BJ (cell line): ENCODE measurements at regions not wholly inside any gene's neighbourhood (a gene's known extent, or its start where the extent isn't known, plus 50 kb on each side); places are given as distances from the start of the nearest gene placed in this dataset.

ENCODE experiments used
- CTCF ChIA-PET: fragments of 350-600 bp; formaldehyde crosslinking; extraction: SDS; loops from one replicate; lab custom pipeline; 2021; ENCODE audit warnings: antibody characterized with exemption, inconsistent platforms; lab: Yijun Ruan, JAX
- POLR2A ChIA-PET: fragments of 300-600 bp; sonication (Branson Sonifier 250); formaldehyde crosslinking; extraction: SDS; loops from one replicate; lab custom pipeline; 2021; ENCODE audit warnings: antibody characterized with exemption; lab: Charles Lee
- DNase-seq: peaks from one replicate; pipeline ENCODE4 v3.0.0-alpha.2; 2011; ENCODE audit warnings: low read depth
- H3K27me3 ChIP-seq: 2 replicates; pipeline ENCODE4 v1.6.0; 2011; ENCODE audit warnings: low read length; ENCODE audit not compliant: control insufficient read depth, insufficient read depth
- H3K36me3 ChIP-seq: 2 replicates; pipeline ENCODE4 v1.5.1; 2011; ENCODE audit warnings: low read length; ENCODE audit not compliant: control insufficient read depth, insufficient read depth
- H3K4me3 ChIP-seq: 2 replicates; pipeline ENCODE4 v1.5.1; 2011; ENCODE audit warnings: low read depth, mild to moderate bottlenecking, control low read depth, low read length
- CTCF ChIP-seq: IDR thresholded peaks from 2 replicates; pipeline ENCODE4 v1.5.1; 2011; ENCODE audit warnings: low read depth, mild to moderate bottlenecking, control low read depth, inconsistent platforms, low read length, moderate library complexity; ENCODE audit not compliant: insufficient read depth

- no peak overlapping the region for H3K4me3 ChIP-seq
- no peak for DNase-seq
- ChIA-PET POLR2A (no interaction called here), CTCF (no interaction called here)
- no peaks in the 10 kb centered on the region for H3K27me3 ChIP-seq
- no peaks in the 10 kb centered on the region for H3K36me3 ChIP-seq
- no peak for TF ChIP-seq CTCF
Observed at GRCh38 chr5:163089926-163090325, 347.5 kb upstream of the CCNG1 start.

GRCh38 chr5:163094492-163095180, 342.8 kb upstream of the CCNG1 start:
- no peak overlapping the region for H3K4me3 ChIP-seq
- no peak for DNase-seq
- no peaks in the 10 kb centered on the region for H3K27me3 ChIP-seq
- ChIA-PET CTCF (no interaction called here), POLR2A (no interaction called here)
- H3K36me3 ChIP-seq: no peaks in the 10 kb centered on the region
- no peak for TF ChIP-seq CTCF

GRCh38 chr5:163104464-163104863, 332.9 kb upstream of the CCNG1 start:
- no peaks in the 10 kb centered on the region for H3K36me3 ChIP-seq
- H3K27me3 ChIP-seq: no peaks in the 10 kb centered on the region
- no peak for TF ChIP-seq CTCF
- no peak for DNase-seq
- POLR2A ChIA-PET: no interaction called here
- CTCF ChIA-PET: no interaction called here
- no peak overlapping the region for H3K4me3 ChIP-seq

- ChIA-PET CTCF (no interaction called here), POLR2A (no interaction called here)
- TF ChIP-seq CTCF: no peak
- no peak overlapping the region for H3K4me3 ChIP-seq
- DNase-seq: no peak
- no peaks in the 10 kb centered on the region for H3K27me3 ChIP-seq
- no peaks in the 10 kb centered on the region for H3K36me3 ChIP-seq
Observed at GRCh38 chr5:163105456-163105855, 331.9 kb upstream of the CCNG1 start.

GRCh38 chr5:163106098-163106497, 331.3 kb upstream of the CCNG1 start:
- CTCF ChIA-PET: no interaction called here
- TF ChIP-seq CTCF: no peak
- DNase-seq: no peak
- H3K4me3 ChIP-seq: no peak overlapping the region
- no peaks in the 10 kb centered on the region for H3K27me3 ChIP-seq
- POLR2A ChIA-PET: no interaction called here
- no peaks in the 10 kb centered on the region for H3K36me3 ChIP-seq
